GM12864 (cell line): ENCODE measurements at regions not wholly inside any gene's neighbourhood (a gene's known extent, or its start where the extent isn't known, plus 50 kb on each side); places are given as distances from the start of the nearest gene placed in this dataset.
"Not testable (repeated sequence)": the region's sequence is repeated elsewhere in the genome, so short reads cannot be mapped to it uniquely, and the experiment has no call there.

ENCODE experiments used
- DNase-seq: peaks from one replicate; pipeline ENCODE4 v3.0.0-alpha.2; 2011; ENCODE audit warnings: low read depth
- H3K4me3 ChIP-seq: 2 replicates; pipeline ENCODE4 v1.5.1; 2011; ENCODE audit warnings: mild to moderate bottlenecking, low read depth, low read length, control low read depth
- CTCF ChIP-seq: IDR thresholded peaks from 2 replicates; pipeline ENCODE4 v1.5.1; 2011; ENCODE audit warnings: low read depth, mild to moderate bottlenecking, moderate library complexity, low read length, control low read depth, inconsistent platforms; ENCODE audit errors: missing control alignments

GRCh38 chr2:21833767-21834166 is 710.0 kb downstream of the TDRD15 start:
- no peak for DNase-seq
- H3K4me3 ChIP-seq = no peak overlapping the region
- TF ChIP-seq CTCF = no peak

DNA sequence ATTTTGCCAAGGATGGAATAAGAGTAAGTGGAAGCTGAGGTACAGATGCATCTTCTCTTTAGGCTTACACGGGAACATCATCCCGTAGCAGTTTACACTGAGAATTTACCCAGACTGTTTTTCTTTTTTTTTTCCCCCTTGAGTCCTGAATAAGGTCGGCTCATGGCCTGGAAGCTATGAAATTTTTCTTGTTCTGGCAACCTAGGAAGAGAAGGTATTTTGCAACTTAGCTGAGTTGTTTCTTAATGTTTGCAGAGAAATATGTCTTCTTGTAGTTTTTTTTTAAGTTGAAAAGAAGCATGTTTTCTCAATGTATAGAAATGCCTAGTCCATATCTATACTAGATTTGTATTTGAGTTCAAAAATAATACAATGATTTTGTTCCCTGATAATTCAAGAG is 712.5 kb downstream of the TDRD15 start:
- no peak overlapping the region for H3K4me3 ChIP-seq
- DNase-seq = no peak
- no peak for TF ChIP-seq CTCF

GRCh38 chr2:21836719-21837118 is 713.0 kb downstream of the TDRD15 start:
- no peak for TF ChIP-seq CTCF
- no peak overlapping the region for H3K4me3 ChIP-seq
- no peak for DNase-seq

DNA sequence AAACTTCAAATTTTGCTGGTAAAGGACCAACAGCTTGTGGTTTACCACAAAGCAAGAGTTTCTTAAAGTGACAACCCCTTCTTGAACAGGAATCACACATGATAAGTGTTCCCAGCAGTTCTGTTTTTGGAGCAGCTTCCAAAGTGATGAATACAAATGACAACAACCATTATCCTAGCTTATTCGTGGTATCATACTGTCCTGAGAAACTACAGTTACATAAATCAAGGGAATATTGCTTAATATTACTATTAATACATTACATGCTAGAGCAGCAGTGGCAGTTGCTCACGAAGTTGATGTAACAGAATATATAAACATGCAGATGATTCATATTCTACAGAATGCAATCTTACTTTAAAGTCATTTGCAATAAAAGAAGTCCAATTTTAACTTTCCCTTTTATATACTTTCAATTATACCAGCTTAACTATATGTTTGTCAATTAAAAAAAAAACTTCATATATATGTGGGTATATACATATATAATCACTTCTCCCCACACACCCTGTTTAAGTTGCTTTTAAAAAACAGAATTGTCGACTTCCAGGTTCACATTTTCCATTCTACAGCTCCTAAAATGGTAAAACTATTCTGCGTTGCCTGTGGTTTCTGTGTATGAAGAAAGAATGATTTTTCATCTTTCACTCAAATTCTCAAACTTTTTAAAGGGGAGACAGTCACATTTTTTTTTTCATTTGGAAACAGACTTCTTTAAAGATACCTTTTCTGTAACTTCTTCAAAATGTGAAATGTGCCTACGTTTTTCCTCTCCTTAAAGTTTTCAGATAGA is 713.6 kb downstream of the TDRD15 start:
- no peak for TF ChIP-seq CTCF
- no peak for DNase-seq
- H3K4me3 ChIP-seq = no peak overlapping the region

- DNase-seq = no peak
- H3K4me3 ChIP-seq = no peak overlapping the region
- TF ChIP-seq CTCF = no peak
Observed at GRCh38 chr2:21841341-21841740, 717.6 kb downstream of the TDRD15 start.

DNA sequence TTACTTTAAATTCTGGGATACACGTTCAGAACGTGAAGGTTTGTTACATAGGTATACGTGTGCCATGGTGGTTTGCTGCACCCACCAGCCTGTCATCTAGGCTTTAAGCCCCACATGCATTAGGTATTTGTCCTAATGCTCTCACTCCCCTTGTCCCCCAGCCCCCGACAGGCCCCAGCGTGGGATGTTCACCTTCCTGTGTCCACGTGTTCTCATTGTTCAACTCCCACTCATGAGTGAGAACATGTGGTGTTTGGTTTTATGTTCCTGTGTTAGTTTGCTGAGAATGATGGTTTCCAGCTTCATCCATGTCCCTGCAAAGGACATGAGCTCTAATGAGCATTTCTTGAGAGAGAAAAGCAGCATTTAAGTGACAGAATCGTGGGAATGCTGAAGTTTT is 726.6 kb downstream of the TDRD15 start:
- not testable (repeated sequence) for DNase-seq

GRCh38 chr2:21854938-21855337 is 731.2 kb downstream of the TDRD15 start:
- no peak overlapping the region for H3K4me3 ChIP-seq
- no peak for TF ChIP-seq CTCF
- no peak for DNase-seq

More for the DNA sequence above, 726.6 kb downstream of the TDRD15 start:
- H3K4me3 ChIP-seq = not testable (repeated sequence)
